CD4-positive, alpha-beta T cell treated with Interleukin-15 for 4 hours (primary cell): ENCODE measurements at regions not wholly inside any gene's neighbourhood (a gene's known extent, or its start where the extent isn't known, plus 50 kb on each side); places are given as distances from the start of the nearest gene placed in this dataset.
"Not testable (repeated sequence)": the region's sequence is repeated elsewhere in the genome, so short reads cannot be mapped to it uniquely, and the experiment has no call there.

ENCODE experiments used
- DNase-seq: peaks from one replicate; pipeline ENCODE4 v3.0.0-alpha.2; 2020; ENCODE audit warnings: low spot score

- no peak for DNase-seq
Observed at GRCh38 chr17:37859451-37859850, 64.8 kb upstream of the TBC1D3K start.

- not testable (repeated sequence) for DNase-seq
Observed at GRCh38 chr17:37858391-37858790, 65.8 kb upstream of the TBC1D3K start.

DNA sequence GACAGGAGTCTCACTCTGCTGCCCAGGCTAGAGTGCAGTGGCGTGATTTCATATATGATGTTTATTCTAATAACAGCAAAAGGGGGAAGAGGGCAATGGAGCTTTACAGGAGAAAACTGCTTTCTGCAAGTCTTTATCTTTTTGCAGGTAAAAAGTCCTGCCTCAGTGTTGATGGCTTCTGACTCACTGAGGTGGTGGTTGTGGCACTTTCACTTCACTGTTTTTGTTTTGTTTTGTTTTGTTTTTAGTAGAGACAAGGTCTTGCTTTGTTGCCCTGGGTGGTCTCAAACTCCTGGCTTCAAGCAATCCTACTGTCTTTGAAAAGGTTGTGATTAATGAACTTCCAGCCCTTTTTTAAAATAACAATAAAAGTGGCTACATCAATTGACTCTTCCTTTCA is 68.0 kb upstream of the TBC1D3K start:
- DNase-seq: no peak

GRCh38 chr17:37849617-37849972 is 74.6 kb upstream of the TBC1D3K start:
- DNase-seq: no peak

GRCh38 chr17:37848690-37849616 is 75.3 kb upstream of the TBC1D3K start:
- DNase-seq: peak; percentile 10

DNA sequence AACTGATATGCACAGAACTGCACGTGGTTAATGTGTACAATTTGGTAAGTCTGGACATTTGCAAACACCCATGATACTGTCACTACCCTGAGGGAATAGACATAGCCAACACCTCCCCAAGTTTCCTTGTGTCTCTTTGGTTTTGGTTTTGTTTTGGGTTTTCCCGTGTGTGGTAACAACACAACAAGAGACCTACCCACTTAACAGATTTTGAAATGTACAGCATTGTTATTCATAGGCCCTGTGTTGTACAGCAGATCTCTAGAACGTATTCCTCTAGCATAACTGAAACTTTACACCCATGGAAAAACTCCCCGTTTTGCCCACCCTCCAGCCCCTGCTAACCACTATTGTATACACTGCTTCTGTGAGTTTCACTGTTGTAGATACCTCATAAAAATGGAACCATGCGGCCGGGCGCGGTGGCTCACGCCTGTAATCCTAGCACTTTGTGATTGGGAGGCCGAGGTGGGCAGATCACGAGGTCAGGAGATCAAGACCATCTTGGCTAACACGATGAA is 76.3 kb upstream of the TBC1D3K start:
- no peak for DNase-seq

DNA sequence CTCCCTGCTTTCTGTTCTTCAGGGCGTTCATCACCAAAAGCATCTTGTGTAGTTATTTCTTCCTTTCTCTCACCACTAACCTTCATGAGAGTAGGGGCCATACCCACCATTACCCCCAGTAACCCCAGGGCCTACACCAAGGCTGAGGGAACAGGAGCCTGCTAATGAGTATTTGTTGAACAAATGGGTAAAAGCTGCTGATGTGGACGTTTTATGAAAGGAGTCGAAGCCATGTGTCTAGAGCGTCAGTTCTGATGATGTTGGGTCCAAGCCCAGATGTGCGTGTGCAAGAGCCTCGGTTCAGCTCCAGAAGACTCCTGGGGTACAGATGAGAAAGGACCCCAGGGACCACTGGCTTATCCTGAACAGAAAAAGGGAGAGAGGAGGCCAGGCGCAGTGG is 77.1 kb upstream of the TBC1D3K start:
- no peak for DNase-seq

- DNase-seq: no peak
Observed at GRCh38 chr17:37844977-37845293, 79.3 kb upstream of the TBC1D3K start.

GRCh38 chr17:37844158-37844976 is 79.8 kb upstream of the TBC1D3K start:
- peak; percentile 22 for DNase-seq

DNA sequence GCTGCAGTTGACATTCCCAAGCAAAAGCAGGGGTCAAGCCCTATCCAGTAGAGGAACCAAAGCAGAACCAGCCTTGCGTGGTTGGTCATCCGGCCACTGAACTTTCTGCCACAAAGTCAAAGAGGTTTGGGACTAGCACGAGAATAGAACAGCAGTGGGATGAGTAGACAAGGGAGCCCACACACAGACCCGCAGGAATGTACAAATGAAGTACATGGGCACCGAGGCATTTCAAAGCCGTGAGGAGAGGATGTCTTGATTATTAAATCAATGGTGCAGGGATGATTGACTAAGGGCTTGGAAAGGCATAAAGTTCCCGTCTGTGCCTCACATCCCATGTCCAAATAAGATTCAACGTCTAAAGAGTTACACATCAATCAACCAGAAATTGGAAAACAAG is 81.8 kb upstream of the TBC1D3K start:
- no peak for DNase-seq

DNA sequence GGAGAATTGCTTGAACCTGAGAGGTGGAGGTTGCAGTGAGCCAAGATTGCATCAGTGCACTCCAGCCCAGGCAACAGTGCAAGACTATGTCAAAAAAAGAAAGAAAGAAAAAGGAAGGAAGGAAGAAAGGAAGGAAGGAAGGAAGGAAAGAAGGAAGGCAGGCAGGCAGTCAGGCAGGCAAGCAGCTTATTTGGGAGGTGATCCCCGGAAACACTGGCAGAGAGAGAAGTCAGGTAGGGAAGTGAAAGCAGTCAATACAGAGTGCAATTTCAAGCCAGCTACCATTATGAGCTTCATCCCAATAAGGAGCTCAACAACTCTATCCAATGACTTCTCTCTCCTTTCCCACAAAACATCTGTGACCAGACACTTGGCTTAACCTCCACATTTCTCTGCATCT is 83.0 kb upstream of the TBC1D3K start:
- no peak for DNase-seq

GRCh38 chr17:37840576-37840975 is 83.6 kb upstream of the TBC1D3K start:
- DNase-seq: no peak

DNA sequence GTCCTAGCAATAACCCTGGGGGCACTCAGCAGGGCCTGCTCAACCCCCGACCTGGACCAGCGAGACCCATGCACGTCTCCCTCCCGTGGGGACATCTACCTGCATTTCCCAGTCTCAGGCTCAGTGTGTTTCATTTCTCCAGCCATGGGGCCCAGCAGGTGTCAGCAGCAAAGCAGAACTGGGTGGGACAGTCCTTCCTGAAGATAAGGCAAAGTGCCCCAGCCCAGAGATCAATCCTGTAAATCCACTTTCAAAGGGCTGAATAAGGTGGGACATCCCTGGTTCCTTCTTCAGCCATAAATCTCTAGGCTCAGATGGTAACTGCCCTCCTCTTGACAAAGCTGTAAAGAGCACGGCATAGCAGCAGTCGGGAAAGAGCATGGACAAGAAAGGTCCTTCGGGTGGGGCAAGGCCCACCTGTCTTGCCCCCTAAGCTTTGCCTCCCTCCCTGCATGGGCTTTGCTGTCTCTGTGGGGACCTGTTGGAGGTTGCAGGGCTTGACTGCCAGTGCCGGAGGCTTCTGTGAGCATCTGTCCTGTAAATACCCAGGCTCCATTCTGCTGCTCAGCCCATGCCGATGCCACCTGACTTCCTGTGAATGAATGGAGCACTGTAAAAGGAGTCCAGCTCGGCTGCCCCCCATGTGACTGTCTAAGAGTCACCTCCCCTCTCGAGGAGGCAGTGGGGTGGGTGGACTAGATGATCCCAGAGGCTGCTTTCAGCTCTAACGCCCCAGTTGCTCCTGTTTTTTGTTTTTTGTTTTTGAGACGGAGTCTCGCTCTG is 84.8 kb upstream of the TBC1D3K start:
- DNase-seq: no peak

GRCh38 chr17:37838276-37838675 is 85.9 kb upstream of the TBC1D3K start:
- no peak for DNase-seq

DNA sequence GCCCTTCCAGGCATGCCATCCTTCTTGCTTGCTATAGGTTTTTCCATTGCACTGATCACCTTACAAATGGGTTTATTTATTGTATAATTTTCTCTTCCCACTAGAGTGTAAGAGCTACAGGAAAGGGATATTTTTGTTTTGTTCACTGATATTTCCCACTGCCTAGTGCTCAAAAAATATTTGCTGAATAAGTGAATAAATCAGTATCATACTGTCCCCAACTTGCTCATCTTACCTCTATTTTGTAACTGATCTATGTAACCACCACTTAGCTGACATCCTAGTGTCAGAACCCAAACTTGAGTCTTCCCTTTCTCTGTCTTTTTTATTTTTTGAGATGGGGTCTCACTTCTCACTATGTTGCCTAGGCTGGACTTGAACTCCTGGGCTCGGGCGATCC is 87.6 kb upstream of the TBC1D3K start:
- DNase-seq: no peak

DNA sequence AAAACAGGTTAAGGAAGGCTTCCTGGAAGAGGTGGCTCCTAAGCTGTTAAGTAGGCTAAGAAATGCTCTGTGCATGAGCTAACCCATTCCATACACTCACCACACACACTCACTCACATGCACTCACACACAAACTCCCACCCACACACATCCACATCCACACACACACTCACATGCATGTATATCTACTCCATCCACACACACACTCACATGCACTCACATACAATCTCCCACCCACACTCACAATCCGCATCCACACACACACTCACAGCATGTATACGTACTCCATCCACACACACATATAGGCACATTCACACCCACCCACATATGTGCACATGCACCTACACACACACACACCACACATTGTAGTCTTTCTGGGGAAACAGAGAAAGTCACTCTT is 89.3 kb upstream of the HNF1B start:
- DNase-seq: no peak

- DNase-seq: no peak
Observed at GRCh38 chr17:37833237-37833859, 88.5 kb upstream of the HNF1B start.

DNA sequence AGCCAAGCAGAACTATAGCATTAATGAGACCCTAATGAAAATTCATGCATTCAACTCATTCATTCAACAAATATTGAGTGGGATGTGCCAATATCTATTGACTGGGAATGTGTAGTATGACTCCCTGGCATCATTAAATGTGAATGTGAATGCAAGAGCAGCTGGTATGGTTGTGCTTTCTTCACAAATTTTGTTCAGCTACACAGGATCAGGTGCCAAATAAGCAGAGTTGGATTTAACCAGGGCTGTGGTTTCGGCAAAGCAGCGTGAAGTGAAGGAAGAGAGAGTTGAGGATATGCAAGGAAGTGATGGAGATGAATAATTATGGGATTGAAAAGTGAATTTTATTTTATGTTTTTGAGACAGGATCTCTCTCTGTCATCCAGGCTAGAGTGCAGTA is 87.1 kb upstream of the HNF1B start:
- DNase-seq: no peak

DNA sequence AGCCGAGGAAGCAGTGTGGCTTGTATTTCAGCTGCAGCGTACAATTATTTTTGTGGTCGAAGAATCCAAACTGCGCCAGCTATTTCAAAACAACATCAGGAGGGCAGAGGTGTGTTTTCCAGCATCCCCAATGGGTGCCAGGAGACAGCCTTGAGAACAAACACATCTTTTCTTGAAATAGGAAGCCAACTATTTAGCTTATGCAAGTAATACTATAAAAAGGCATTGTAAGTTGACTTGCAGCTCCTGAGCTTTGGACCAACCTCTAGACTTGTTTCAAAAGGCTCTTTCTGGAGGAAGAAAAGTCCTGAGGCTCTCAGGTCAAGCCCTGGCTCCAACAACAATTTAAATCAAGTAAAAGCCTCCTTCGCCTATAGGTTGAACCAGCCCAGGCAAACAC is 86.6 kb upstream of the HNF1B start:
- no peak for DNase-seq

DNA sequence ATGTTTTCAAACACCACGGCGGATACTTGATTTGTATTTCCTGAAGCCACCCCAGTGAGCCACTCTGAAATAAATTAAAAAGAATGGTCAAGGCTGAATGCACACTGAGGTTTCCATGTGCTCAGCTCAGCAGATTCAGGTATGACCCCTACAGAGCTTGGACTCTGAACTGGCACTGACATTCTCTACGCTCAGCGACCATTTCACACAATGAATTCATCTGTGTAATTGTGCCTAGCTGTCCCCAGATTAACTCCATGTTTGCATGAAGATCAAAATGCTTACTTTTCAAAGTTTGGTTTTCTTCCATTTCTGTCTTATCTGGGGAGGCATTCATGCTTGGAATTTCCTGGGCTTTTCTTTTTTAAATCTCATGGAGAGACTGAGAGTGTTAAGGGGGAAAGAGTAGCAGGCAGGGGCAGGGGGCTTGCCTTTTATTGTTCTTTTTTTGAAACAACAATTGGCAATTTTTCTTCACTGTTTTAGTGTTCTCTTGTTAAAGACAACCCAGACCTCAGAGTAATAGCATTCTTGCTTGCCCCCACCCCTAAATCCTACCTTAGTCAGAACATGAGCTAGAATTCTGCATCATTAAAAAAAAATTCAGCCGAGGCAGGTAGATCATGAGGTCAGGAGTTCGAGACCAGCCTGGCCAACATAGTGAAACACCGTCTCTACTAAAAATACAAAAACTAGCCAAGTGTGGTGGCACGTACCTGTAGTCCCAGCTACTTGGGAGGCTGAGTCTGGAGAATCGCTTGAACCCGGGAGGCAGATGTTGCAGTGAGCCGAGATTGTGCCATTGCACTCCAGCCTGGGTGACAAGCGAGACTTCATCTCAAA is 85.5 kb upstream of the HNF1B start:
- no peak for DNase-seq

DNA sequence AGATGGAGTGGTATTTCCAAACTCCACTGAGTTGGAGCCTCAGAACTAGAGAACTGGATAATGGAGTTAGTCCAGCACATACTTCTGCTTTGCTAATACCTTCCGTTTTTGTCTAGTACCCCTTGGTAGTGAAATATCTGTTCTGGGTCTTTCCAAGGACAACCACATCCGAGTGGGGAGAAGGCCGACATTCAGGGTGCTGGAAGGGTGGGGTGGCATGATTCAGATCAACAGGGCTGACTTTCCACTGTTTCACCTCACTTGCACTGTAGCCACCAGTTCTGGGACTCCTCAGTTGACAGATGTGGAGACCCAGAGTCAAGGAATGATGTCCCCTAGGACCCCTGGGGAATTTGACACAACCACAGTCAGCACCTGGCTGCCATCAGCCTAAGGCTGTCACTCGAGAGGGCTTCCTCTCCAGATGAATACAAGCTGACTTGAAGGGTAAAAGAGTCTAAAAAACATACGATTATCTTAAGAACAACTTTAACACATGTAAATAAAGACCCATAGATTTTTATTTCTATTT is 84.8 kb upstream of the HNF1B start:
- no peak for DNase-seq
